Upper lobe of left lung (tissue), 4 donors: ENCODE measurements at regions not wholly inside any gene's neighbourhood (a gene's known extent, or its start where the extent isn't known, plus 50 kb on each side); places are given as distances from the start of the nearest gene placed in this dataset.

Source experiments
- POLR2A ChIP-seq, 4 donors: fragments of 450-650 bp; IDR thresholded peaks; one replicate each; pipeline ENCODE4 v1.5.1; 2016 to 2017; ENCODE audit warnings: antibody characterized with exemption in 4 of 4, mild to moderate bottlenecking in 2 of 4
- TF ChIP-seq, protein P1 (sequence below), 6 experiments: fragments of 450-650 bp in 4 of 6; fragments of 200-600 bp in 2 of 6; sonication (generic) in 2 of 6; IDR thresholded peaks; one replicate each; pipeline ENCODE4 v1.5.1; 2016 to 2019; ENCODE audit warnings: antibody characterized with exemption in 6 of 6

DNA sequence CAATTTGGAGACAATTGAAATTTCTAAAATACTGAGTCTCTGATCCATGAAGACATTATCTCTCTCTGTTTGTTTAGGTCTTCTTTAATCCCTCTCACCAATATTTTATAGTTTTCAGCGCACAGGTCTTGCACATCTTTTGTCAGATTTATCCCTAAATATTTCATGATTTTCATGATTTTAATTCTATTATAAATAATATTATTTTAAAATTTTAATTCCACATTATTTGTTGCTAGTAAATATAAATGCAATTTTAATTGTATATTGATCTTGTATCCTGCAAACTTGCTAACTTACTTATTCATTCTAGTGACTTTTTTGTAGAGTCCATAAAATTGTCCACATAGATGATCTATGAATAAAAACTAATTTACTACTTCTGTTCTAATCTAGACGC, 112.6 kb upstream of the TNPO1 start:
- TF ChIP-seq, protein P1, sequence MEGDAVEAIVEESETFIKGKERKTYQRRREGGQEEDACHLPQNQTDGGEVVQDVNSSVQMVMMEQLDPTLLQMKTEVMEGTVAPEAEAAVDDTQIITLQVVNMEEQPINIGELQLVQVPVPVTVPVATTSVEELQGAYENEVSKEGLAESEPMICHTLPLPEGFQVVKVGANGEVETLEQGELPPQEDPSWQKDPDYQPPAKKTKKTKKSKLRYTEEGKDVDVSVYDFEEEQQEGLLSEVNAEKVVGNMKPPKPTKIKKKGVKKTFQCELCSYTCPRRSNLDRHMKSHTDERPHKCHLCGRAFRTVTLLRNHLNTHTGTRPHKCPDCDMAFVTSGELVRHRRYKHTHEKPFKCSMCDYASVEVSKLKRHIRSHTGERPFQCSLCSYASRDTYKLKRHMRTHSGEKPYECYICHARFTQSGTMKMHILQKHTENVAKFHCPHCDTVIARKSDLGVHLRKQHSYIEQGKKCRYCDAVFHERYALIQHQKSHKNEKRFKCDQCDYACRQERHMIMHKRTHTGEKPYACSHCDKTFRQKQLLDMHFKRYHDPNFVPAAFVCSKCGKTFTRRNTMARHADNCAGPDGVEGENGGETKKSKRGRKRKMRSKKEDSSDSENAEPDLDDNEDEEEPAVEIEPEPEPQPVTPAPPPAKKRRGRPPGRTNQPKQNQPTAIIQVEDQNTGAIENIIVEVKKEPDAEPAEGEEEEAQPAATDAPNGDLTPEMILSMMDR (IDR thresholded peaks at IDR 0.05) = no peak
- no peak for TF ChIP-seq POLR2A (IDR thresholded peaks at IDR 0.05)
